Psoas muscle (tissue), 7 donors: ENCODE measurements at regions not wholly inside any gene's neighbourhood (a gene's known extent, or its start where the extent isn't known, plus 50 kb on each side); places are given as distances from the start of the nearest gene placed in this dataset.

Experiments used
- ATAC-seq, 4 donors: fragments of 200-7000 bp; cut with Tn5 transposase; one replicate each; pipeline ENCODE4 v1.9.1; 2020; ENCODE audit warnings: moderate library complexity in 3 of 4, mild to moderate bottlenecking in 2 of 4
- DNase-seq, 2 donors: peaks; one replicate each; pipeline ENCODE4 v3.0.0-alpha.2; 2020
- H3K27ac ChIP-seq: fragments of 200-600 bp; one replicate; pipeline ENCODE4 v1.8.0; 2022
- H3K27me3 ChIP-seq, 3 donors: fragments of 200-600 bp in 1 of 3; one replicate each; pipeline versions ENCODE4 v1.6.1 to v1.8.0; 2013 to 2022; ENCODE audit warnings: low read length in 2 of 3, mild to moderate bottlenecking in 2 of 3, moderate library complexity in 1 of 3; ENCODE audit not compliant: insufficient read depth in 3 of 3
- H3K36me3 ChIP-seq, 2 donors: fragments of 200-600 bp in 1 of 2; one replicate each; pipeline versions ENCODE4 v1.6.1 to v1.8.0; 2013 to 2022; ENCODE audit warnings: low read depth in 1 of 2, mild to moderate bottlenecking in 1 of 2, moderate library complexity in 1 of 2; ENCODE audit not compliant: insufficient read depth in 1 of 2
- H3K4me1 ChIP-seq: fragments of 200-600 bp; one replicate; pipeline ENCODE4 v1.8.0; 2022
- H3K4me3 ChIP-seq: fragments of 200-600 bp; one replicate; pipeline ENCODE4 v1.8.0; 2022; ENCODE audit warnings: mild to moderate bottlenecking
- H3K9me3 ChIP-seq: fragments of 200-600 bp; one replicate; pipeline ENCODE4 v1.8.0; 2022
- WGBS, 3 donors: extraction: QIAGEN DNeasy Blood & Tissue Kit; methylation state at CpG; one replicate each; pipeline versions ENCODE4 v1.1.6 to v1.1.7; 2013; 5-methylcytosine and 5-hydroxymethylcytosine counted together
- intact Hi-C, 2 donors: fragments of 100-400 bp; cut with DNase I; formaldehyde crosslinking; loops; one replicate each; pipeline versions ENCODE4 v1.11.0 to v1.14.2; 2022
- TF ChIP-seq, protein P1 (sequence below): fragments of 200-600 bp; IDR thresholded peaks from one replicate; pipeline ENCODE4 v1.8.0; 2022; ENCODE audit warnings: antibody characterized with exemption
- donor health status: healthy with polysubstance abuse.
- donor health status: DM: no; HTN: no; CAD: no; lungs with moderate emphysema.
- donor health status: Bipolar disorder and iron deficiency.
- donor health status: healthy.
- donor health status: DM: yes; HTN: yes; CAD: no.
- donor health status: DM: no; HTN: no; CAD: no.
- donor health status: DM: yes; HTN: yes; CAD: no.

DNA sequence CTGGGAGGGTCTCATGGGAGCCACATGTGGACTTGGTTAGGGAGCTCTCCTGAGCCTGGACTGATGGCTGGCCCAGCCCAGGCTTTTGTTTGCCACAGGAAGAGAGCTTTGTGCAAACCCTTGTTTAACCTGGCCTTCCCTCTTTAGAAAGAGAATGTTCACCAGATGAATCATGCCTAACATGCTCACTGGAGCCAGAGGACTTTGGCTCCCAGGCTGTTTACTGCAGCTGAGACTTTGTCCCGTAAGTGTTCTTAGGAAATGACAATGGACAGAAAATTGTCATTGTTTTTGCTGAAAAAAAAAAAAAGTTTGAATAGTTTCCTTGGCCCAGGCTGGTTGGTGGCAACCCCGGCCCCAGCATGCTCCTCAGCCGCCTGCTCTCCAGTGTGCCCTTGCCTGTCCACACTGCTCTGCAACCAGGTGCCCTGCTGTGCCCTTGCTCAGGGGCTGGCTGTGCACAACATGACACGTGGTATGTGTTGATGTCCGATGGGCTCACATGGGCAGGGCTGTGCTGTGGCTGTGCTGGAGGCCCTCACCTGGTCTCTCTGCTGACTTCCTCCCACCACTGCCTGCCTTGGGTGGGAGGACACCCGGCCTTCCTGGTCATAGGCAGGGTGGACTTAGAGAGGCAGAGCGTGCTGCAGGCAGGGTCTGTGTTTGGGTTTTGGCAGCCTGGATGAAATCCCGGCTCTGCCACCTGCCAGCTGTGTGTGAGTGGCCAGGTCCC, 215.3 kb upstream of the ZNF32 start:
- Histone ChIP-seq H3K4me1 (no peaks in the 10 kb centered on the region), H3K4me3 (no peak overlapping the region), H3K36me3 (no peaks in the 10 kb centered on the region), H3K27me3 (no peaks in the 10 kb centered on the region), H3K27ac (peak overlapping the region; percentile 72), H3K9me3 (no peaks in the 10 kb centered on the region)
- peak; percentile 47 to 68 for DNase-seq
- TF ChIP-seq, protein P1, sequence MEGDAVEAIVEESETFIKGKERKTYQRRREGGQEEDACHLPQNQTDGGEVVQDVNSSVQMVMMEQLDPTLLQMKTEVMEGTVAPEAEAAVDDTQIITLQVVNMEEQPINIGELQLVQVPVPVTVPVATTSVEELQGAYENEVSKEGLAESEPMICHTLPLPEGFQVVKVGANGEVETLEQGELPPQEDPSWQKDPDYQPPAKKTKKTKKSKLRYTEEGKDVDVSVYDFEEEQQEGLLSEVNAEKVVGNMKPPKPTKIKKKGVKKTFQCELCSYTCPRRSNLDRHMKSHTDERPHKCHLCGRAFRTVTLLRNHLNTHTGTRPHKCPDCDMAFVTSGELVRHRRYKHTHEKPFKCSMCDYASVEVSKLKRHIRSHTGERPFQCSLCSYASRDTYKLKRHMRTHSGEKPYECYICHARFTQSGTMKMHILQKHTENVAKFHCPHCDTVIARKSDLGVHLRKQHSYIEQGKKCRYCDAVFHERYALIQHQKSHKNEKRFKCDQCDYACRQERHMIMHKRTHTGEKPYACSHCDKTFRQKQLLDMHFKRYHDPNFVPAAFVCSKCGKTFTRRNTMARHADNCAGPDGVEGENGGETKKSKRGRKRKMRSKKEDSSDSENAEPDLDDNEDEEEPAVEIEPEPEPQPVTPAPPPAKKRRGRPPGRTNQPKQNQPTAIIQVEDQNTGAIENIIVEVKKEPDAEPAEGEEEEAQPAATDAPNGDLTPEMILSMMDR, result no peak
- ATAC-seq, result peak; percentile 28 to 82 (median 70)
- WGBS, 3 donors, result 35 to 50% (median 46%) methylated on average over 8 of the region's 8 CpGs
- intact Hi-C loops, result no loop called here

- no peaks in the 10 kb centered on the region for H3K4me1 ChIP-seq
- ATAC-seq, result peak in 1 of 4 donors; percentile 17
- intact Hi-C loops, result no loop called here
Observed at GRCh38 chr10:43863270-43863669, 214.6 kb upstream of the ZNF32 start.

GRCh38 chr10:43862756-43863155, 214.1 kb upstream of the ZNF32 start:
- no peak for ATAC-seq
- WGBS, 3 donors, result 86 to 89% (median 86%) methylated on average over 5 of the region's 5 CpGs
- no peaks in the 10 kb centered on the region for H3K4me1 ChIP-seq

More at GRCh38 chr10:43863270-43863669, 214.6 kb upstream of the ZNF32 start:
- TF ChIP-seq, protein P1, result no peak
- Histone ChIP-seq H3K4me3 (no peak overlapping the region), H3K36me3 (no peaks in the 10 kb centered on the region), H3K27ac (peak overlapping the region; percentile 66), H3K27me3 (no peaks in the 10 kb centered on the region), H3K9me3 (no peaks in the 10 kb centered on the region)
- DNase-seq, result no peak
- WGBS, 3 donors, result 92 to 96% (median 95%) methylated on average over 9 of the region's 9 CpGs

GRCh38 chr10:43861966-43862751, 213.5 kb upstream of the ZNF32 start:
- Histone ChIP-seq H3K4me3 (no peak overlapping the region), H3K36me3 (no peaks in the 10 kb centered on the region), H3K27ac (peak overlapping the region; percentile 66), H3K27me3 (no peaks in the 10 kb centered on the region), H3K9me3 (no peaks in the 10 kb centered on the region), H3K4me1 (no peaks in the 10 kb centered on the region)
- 67 to 73% (median 70%) methylated on average over 3 of the region's 3 CpGs for WGBS, 3 donors
- ATAC-seq, result no peak
- TF ChIP-seq, protein P1, result no peak
- DNase-seq, result no peak
- intact Hi-C loops, result no loop called here

More at GRCh38 chr10:43862756-43863155, 214.1 kb upstream of the ZNF32 start:
- Histone ChIP-seq H3K27me3 (no peaks in the 10 kb centered on the region), H3K4me3 (no peak overlapping the region), H3K9me3 (no peaks in the 10 kb centered on the region), H3K27ac (peak overlapping the region; percentile 66), H3K36me3 (no peaks in the 10 kb centered on the region)
- intact Hi-C loops, result no loop called here
- no peak for DNase-seq
- TF ChIP-seq, protein P1, result no peak
